Epithelial cell of esophagus (primary cell): ENCODE measurements at regions not wholly inside any gene's neighbourhood (a gene's known extent, or its start where the extent isn't known, plus 50 kb on each side); places are given as distances from the start of the nearest gene placed in this dataset.

Source experiments
- DNase-seq: peaks from one replicate; pipeline ENCODE4 v3.0.0; 2010; ENCODE audit warnings: low read depth
- H3K4me3 ChIP-seq: 2 replicates; pipeline ENCODE4 v1.5.1; 2011; ENCODE audit warnings: mild to moderate bottlenecking, low read length, control low read depth
- CTCF ChIP-seq: IDR thresholded peaks from 2 replicates; pipeline ENCODE4 v1.5.1; 2011; ENCODE audit warnings: low read depth, mild to moderate bottlenecking, low read length, control low read depth, inconsistent platforms; ENCODE audit not compliant: insufficient read depth; ENCODE audit errors: missing control alignments

- no peak for DNase-seq
- no peak overlapping the region for H3K4me3 ChIP-seq
- TF ChIP-seq CTCF, result no peak
Observed at GRCh38 chr13:22275393-22275792, 604.5 kb downstream of the FGF9 start.

GRCh38 chr13:22276616-22277015 is 605.7 kb downstream of the FGF9 start:
- no peak for TF ChIP-seq CTCF
- H3K4me3 ChIP-seq, result no peak overlapping the region
- DNase-seq, result no peak

- H3K4me3 ChIP-seq, result no peak overlapping the region
- DNase-seq, result peak; percentile 38
- peak; percentile 34 for TF ChIP-seq CTCF
Observed at GRCh38 chr13:22278336-22278929, 607.6 kb downstream of the FGF9 start.

- DNase-seq, result no peak
- no peak for TF ChIP-seq CTCF
- H3K4me3 ChIP-seq, result no peak overlapping the region
Observed at GRCh38 chr13:22285867-22286266, 615.0 kb downstream of the FGF9 start.

- DNase-seq, result no peak
- no peak for TF ChIP-seq CTCF
- H3K4me3 ChIP-seq, result no peak overlapping the region
Observed at GRCh38 chr13:22286338-22286737, 615.5 kb downstream of the FGF9 start.

- no peak overlapping the region for H3K4me3 ChIP-seq
- TF ChIP-seq CTCF, result no peak
- no peak for DNase-seq
Observed at GRCh38 chr13:22287343-22287920, 616.6 kb downstream of the FGF9 start.

- DNase-seq, result no peak
- H3K4me3 ChIP-seq, result no peak overlapping the region
- TF ChIP-seq CTCF, result no peak
Observed at GRCh38 chr13:22288496-22288895, 617.6 kb downstream of the FGF9 start.
